ENCODE measurements at regions not wholly inside any gene's neighbourhood (a gene's known extent, or its start where the extent isn't known, plus 50 kb on each side); places are given as distances from the start of the nearest gene placed in this dataset.

DNA sequence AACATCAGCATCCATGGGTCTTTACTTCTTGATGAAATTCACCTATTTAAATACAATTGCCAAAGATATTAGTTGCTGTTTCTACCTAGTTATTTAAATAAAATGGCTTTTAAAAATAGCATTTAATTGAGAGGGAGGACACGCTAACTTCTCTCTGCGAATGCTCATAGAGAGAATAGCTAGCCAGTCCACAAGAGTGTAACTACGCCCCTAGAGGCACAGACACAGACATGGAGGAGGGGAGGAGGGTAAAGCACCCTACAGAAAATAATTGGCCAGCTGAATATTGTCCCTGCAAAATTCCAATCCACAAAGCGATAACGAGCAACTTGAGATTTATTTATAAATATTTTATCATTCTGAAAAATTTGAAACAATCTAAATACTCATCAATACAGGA lies 97.0 kb upstream of the PAPOLG start:
- intact Hi-C loops (cut with DNase I; ENCODE audit: low total_unique reads) = no loop called here

GRCh38 chr2:60661073-60661738 lies 94.9 kb upstream of the PAPOLG start:
- TF ChIP-seq CTCF (IDR thresholded peaks at IDR 0.05) (no peak), POLR2A (IDR thresholded peaks at IDR 0.05) (no peak)
- DNase-seq (ENCODE audit: low spot score in 2 of 2) = no peak
- no peak overlapping the region for H3K4me3 ChIP-seq (ENCODE audit: low read depth, poor library complexity, severe bottlenecking)
- WGBS, 2 donors = 90 to 100% methylated on average over 1 of the region's 1 CpG
- intact Hi-C loops (cut with DNase I; ENCODE audit: low total_unique reads) = no loop called here

More for the DNA sequence above, 97.0 kb upstream of the PAPOLG start:
- WGBS, 2 donors = 77 to 92% methylated on average over 5 of the region's 5 CpGs
- TF ChIP-seq POLR2A (IDR thresholded peaks at IDR 0.05) = no peak
- no peak for TF ChIP-seq CTCF (IDR thresholded peaks at IDR 0.05)
- DNase-seq (ENCODE audit: low spot score in 2 of 2) = no peak
- H3K4me3 ChIP-seq (ENCODE audit: low read depth, poor library complexity, severe bottlenecking) = no peak overlapping the region

DNA sequence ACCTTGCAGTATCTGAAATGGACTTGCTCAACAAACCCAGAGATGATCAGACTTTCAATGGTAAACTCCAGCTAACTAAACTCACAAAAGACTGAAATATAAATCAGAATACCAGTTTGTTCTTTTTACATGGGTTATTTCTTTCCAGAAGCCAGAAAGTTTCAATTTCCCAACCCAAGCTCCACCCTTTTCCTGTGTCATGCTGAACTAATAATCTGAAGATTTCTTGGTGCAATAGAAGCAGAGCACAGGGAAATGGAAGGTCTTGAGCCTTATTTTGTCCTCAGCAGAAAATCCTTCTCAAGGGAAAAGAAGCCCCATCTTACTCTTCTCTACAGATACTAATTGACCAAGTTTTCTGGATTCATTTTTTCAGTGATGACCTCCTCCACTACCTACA lies 93.3 kb upstream of the PAPOLG start:
- no peak for DNase-seq (ENCODE audit: low spot score in 2 of 2)
- TF ChIP-seq POLR2A (IDR thresholded peaks at IDR 0.05) = no peak
- intact Hi-C loops (cut with DNase I; ENCODE audit: low total_unique reads) = no loop called here

GRCh38 chr2:60671966-60672365 lies 84.1 kb upstream of the PAPOLG start:
- intact Hi-C loops (cut with DNase I; ENCODE audit: low total_unique reads) = no loop called here
- no peak for DNase-seq (ENCODE audit: low spot score in 2 of 2)
- WGBS, 2 donors = 58 to 69% methylated on average over 6 of the region's 6 CpGs
- H3K4me3 ChIP-seq (ENCODE audit: low read depth, poor library complexity, severe bottlenecking) = no peak overlapping the region
- TF ChIP-seq POLR2A (IDR thresholded peaks at IDR 0.05) (no peak), CTCF (IDR thresholded peaks at IDR 0.05) (no peak)

More for the DNA sequence above, 93.3 kb upstream of the PAPOLG start:
- no peak overlapping the region for H3K4me3 ChIP-seq (ENCODE audit: low read depth, poor library complexity, severe bottlenecking)

DNA sequence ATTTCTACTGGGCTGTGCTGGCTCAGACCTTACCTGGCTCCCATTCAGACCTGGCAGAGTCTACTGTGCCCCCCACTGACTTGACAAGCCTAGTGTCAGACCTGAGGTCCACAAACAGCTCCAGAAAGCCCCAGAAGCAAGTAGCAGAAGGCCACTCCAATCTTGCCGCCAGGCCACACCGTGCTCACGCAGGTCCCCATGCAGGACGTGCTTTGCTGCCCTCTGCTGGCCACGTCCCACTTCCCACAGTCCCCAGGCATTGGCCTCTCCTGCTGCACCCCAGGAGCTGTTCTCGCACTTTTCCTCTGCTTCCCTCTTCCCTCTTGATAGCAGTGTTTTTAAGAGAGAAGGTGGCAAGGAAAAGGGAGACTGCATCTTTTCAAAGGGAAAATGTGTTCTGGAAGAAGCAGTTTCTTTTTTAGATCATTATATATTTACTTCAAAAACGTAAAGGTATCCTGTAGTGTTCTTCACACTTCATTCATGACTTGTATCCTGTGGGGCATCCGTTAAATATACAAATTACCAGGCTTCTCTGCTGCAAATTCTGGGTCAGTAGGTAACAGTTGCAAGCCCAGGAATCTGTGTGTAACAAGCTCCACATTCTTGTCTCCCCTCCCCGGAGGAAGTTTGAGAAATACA lies 81.4 kb upstream of the PAPOLG start:
- H3K4me3 ChIP-seq (ENCODE audit: low read depth, poor library complexity, severe bottlenecking) = no peak overlapping the region
- intact Hi-C loops (cut with DNase I; ENCODE audit: low total_unique reads) = no loop called here
- WGBS, 2 donors = 21 to 24% methylated on average over 9 of the region's 9 CpGs
- DNase-seq (ENCODE audit: low spot score in 2 of 2) = peak; percentile 66 to 96
- TF ChIP-seq CTCF (IDR thresholded peaks at IDR 0.05) = no peak
- TF ChIP-seq POLR2A (IDR thresholded peaks at IDR 0.05) = no peak

GRCh38 chr2:60675301-60675700 lies 80.8 kb upstream of the PAPOLG start:
- H3K4me3 ChIP-seq (ENCODE audit: low read depth, poor library complexity, severe bottlenecking) = no peak overlapping the region
- intact Hi-C loops (cut with DNase I; ENCODE audit: low total_unique reads) = no loop called here
- TF ChIP-seq CTCF (IDR thresholded peaks at IDR 0.05) (no peak), POLR2A (IDR thresholded peaks at IDR 0.05) (no peak)
- 67% methylated on average over 3 of the region's 3 CpGs for WGBS, 2 donors
- no peak for DNase-seq (ENCODE audit: low spot score in 2 of 2)

Data from lower leg skin (tissue), 4 donors.